Uterus (tissue), 3 donors: ENCODE measurements at regions not wholly inside any gene's neighbourhood (a gene's known extent, or its start where the extent isn't known, plus 50 kb on each side); places are given as distances from the start of the nearest gene placed in this dataset.

Experiments
- DNase-seq, 2 donors: peaks; one replicate each; pipeline ENCODE4 v3.0.0-alpha.2; 2019 to 2020
- H3K27ac ChIP-seq, 2 donors: fragments of 200-600 bp; sonication (generic); 1 replicate in 1 of 2; 2 replicates in 1 of 2; pipeline ENCODE4 v1.5.1; 2016 to 2018
- H3K27me3 ChIP-seq, 2 donors: fragments of 200-600 bp; sonication (generic); one replicate each; pipeline ENCODE4 v1.5.1; 2018 to 2019; ENCODE audit warnings: control low read depth in 1 of 2
- H3K36me3 ChIP-seq, 2 donors: fragments of 200-600 bp; sonication (generic); one replicate each; pipeline ENCODE4 v1.5.1; 2019; ENCODE audit warnings: control low read depth in 1 of 2
- H3K4me1 ChIP-seq, 2 donors: fragments of 200-600 bp; sonication (generic); one replicate each; pipeline ENCODE4 v1.5.1; 2018 to 2019; ENCODE audit warnings: control low read depth in 1 of 2
- H3K4me3 ChIP-seq, 2 donors: fragments of 200-600 bp; sonication (generic); 1 replicate in 1 of 2; 2 replicates in 1 of 2; pipeline ENCODE4 v1.5.1; 2018 to 2019; ENCODE audit warnings: mild to moderate bottlenecking in 1 of 2
- H3K9me3 ChIP-seq, 2 donors: fragments of 200-600 bp; sonication (generic); one replicate each; pipeline ENCODE4 v1.5.1; 2019; ENCODE audit warnings: control low read depth in 1 of 2
- POLR2A ChIP-seq, 2 donors: fragments of 450-650 bp; IDR thresholded peaks; one replicate each; pipeline ENCODE4 v1.6.1; 2016; ENCODE audit warnings: antibody characterized with exemption in 2 of 2, mild to moderate bottlenecking in 1 of 2, moderate library complexity in 1 of 2
- intact Hi-C: fragments of 100-400 bp; cut with DNase I; formaldehyde crosslinking; loops from one replicate; pipeline ENCODE4 v1.15.1; 2023; ENCODE audit warnings: low total_unique reads
- TF ChIP-seq, protein P1 (sequence below), 4 experiments: fragments of 200-600 bp in 2 of 4; fragments of 450-650 bp in 2 of 4; sonication (generic) in 2 of 4; IDR thresholded peaks; one replicate each; pipeline ENCODE4 v1.5.1; 2016 to 2019; ENCODE audit warnings: antibody characterized with exemption in 4 of 4, mild to moderate bottlenecking in 2 of 4, moderate library complexity in 1 of 4
- donor health status: DM: yes; HTN: yes; CAD: no.

DNA sequence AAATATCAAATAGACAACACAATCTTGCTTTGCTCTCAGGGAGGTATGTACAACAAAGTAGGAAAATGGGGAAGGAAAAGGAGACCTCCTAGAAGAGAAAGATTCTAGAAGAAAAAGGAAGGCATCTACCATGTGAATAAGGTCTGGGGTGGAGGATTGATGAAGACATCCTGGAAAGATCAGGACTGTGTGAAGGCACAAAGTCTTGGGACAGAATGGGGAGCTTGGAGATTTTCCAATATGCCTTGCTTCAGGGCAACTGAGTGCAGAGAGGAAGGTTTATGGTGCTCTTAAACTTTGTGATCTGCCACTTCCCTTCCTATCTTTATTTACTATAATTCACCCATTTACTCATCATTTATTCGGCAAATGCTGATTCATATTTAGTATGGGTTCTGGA is 352.0 kb downstream of the PLPP3 start:
- Histone ChIP-seq H3K36me3 (no peaks in the 10 kb centered on the region), H3K4me1 (no peaks in the 10 kb centered on the region), H3K27ac (no peak overlapping the region), H3K9me3 (no peaks in the 10 kb centered on the region), H3K4me3 (no peak overlapping the region), H3K27me3 (no peaks in the 10 kb centered on the region)
- no peak for TF ChIP-seq POLR2A (IDR thresholded peaks at IDR 0.05)
- TF ChIP-seq, protein P1, sequence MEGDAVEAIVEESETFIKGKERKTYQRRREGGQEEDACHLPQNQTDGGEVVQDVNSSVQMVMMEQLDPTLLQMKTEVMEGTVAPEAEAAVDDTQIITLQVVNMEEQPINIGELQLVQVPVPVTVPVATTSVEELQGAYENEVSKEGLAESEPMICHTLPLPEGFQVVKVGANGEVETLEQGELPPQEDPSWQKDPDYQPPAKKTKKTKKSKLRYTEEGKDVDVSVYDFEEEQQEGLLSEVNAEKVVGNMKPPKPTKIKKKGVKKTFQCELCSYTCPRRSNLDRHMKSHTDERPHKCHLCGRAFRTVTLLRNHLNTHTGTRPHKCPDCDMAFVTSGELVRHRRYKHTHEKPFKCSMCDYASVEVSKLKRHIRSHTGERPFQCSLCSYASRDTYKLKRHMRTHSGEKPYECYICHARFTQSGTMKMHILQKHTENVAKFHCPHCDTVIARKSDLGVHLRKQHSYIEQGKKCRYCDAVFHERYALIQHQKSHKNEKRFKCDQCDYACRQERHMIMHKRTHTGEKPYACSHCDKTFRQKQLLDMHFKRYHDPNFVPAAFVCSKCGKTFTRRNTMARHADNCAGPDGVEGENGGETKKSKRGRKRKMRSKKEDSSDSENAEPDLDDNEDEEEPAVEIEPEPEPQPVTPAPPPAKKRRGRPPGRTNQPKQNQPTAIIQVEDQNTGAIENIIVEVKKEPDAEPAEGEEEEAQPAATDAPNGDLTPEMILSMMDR (IDR thresholded peaks at IDR 0.05) = no peak
- intact Hi-C loops = no loop called here
- no peak for DNase-seq

DNA sequence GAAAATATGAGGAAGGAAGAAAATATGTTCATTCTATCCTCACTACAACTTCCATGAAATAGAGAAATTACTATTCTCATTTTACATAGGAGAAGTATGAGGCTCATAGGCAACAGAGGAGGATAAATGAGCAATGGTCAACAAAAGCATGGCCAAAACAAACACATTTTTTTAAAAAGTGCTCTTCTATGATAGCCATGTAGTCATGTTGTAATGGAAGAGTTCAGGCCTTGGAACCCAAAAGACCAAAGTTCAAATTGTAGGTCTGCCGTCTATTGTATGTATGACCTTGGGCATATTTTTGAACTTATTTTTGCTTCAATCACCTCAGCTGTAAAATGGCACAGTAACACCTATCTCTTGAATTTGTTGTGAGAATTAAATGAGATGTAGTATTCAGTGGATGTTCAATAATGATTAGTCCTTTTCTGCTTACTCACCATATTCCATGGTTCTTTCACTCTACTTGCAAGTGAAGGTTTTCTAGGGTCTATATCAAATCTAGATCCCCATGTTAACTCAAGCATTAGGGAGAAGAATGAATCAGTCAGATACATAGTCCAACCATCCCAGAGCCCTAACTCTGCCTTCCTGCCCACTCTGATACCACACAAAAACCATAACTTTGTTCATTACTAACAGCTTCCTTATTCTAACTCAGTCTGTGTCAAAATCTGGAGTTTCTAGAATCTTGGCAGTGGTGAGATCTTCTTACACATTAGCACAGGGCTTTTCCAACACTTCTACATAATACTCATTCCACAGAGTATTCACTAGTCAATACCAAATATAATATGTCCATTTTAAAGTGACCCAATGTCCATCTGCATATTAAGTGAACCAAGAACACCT is 353.2 kb downstream of the PLPP3 start:
- no peaks in the 10 kb centered on the region for H3K27me3 ChIP-seq
- DNase-seq = no peak
- H3K27ac ChIP-seq = no peak overlapping the region
- no peaks in the 10 kb centered on the region for H3K9me3 ChIP-seq
- no peaks in the 10 kb centered on the region for H3K4me1 ChIP-seq
- no peak overlapping the region for H3K4me3 ChIP-seq
- no peaks in the 10 kb centered on the region for H3K36me3 ChIP-seq
- intact Hi-C loops = no loop called here
- TF ChIP-seq POLR2A (IDR thresholded peaks at IDR 0.05) = no peak
- TF ChIP-seq, protein P1 (IDR thresholded peaks at IDR 0.05) = no peak

DNA sequence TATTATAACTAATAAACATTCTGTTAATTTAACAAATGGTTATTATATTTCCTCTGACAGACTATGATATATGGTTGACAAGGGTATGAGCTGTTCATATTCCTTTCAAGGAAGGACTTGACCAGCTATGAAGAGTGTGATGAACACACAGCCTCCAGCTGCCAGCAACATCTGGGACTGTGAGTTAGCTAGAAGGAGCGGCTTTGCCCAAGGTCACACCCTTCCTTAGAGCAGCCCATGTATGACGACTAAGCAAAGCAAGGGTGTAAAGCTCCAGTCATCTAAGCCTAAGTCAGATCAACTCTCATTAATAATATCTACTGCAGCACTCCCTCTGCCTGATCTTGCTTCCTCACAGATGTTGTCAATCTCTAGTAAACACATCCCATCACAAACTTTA is 355.4 kb downstream of the PLPP3 start:
- no peaks in the 10 kb centered on the region for H3K4me1 ChIP-seq
- DNase-seq = no peak
- H3K27me3 ChIP-seq = no peaks in the 10 kb centered on the region
- no peaks in the 10 kb centered on the region for H3K9me3 ChIP-seq
- intact Hi-C loops = no loop called here
- no peak overlapping the region for H3K27ac ChIP-seq
- H3K4me3 ChIP-seq = no peak overlapping the region
- no peaks in the 10 kb centered on the region for H3K36me3 ChIP-seq
- no peak for TF ChIP-seq POLR2A (IDR thresholded peaks at IDR 0.05)
- TF ChIP-seq, protein P1 (IDR thresholded peaks at IDR 0.05) = no peak

DNA sequence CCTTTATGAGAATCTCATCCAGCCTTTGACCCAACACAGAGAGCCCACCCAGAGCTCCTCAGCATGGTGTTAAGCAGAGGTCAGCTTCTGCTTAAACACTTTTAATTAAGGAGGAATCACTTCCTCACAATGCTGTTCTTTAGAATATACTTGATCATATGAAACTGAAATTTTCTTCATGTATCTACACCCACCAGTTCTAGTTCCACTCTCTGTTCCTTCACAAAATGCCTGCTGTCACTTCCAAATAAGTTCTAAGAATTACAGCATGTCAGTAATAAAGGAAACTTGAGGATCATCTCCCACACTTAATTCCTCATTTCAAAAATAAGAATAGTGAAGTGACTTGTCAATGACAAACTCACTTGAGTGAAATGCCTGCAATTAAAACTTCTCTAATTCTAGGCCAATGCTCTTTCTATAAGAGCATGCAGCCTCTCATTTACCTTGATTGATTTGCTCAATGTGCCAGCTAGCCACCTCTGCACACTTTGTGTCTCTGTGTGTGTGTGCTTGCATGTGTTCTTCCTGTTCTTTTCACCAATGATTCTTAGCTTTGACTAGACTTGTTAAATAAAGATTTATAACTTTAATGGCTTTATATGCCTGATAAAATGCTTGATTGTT is 356.3 kb downstream of the PLPP3 start:
- no peak for TF ChIP-seq POLR2A (IDR thresholded peaks at IDR 0.05)
- TF ChIP-seq, protein P1 (IDR thresholded peaks at IDR 0.05) = no peak
- Histone ChIP-seq H3K9me3 (no peaks in the 10 kb centered on the region), H3K4me1 (no peaks in the 10 kb centered on the region), H3K27ac (no peak overlapping the region), H3K27me3 (no peaks in the 10 kb centered on the region), H3K4me3 (no peak overlapping the region), H3K36me3 (no peaks in the 10 kb centered on the region)
- no peak for DNase-seq
- intact Hi-C loops = no loop called here

DNA sequence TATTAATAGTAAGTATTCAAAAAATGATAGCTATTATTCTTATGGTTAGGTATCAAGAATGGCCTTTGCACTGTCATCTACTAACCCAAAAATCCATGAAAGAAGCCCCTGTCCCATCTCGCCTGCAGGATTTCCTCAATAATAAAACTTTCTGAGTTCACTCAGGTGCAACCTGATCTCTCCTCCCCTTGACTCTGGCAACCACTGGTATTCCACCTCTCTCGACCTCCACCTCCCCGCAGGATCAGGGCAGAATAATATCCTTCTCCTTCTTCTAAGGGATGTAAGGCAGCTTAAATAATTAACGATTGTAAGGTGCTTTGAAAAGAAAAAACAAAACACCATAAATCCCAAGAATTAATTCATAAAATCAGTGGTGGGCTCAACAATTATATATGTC is 359.3 kb downstream of the PLPP3 start:
- no peak overlapping the region for H3K27ac ChIP-seq
- H3K36me3 ChIP-seq = no peaks in the 10 kb centered on the region
- H3K4me1 ChIP-seq = no peaks in the 10 kb centered on the region
- no peaks in the 10 kb centered on the region for H3K27me3 ChIP-seq
- H3K9me3 ChIP-seq = no peaks in the 10 kb centered on the region
- DNase-seq = no peak
- intact Hi-C loops = no loop called here
- TF ChIP-seq, protein P1 (IDR thresholded peaks at IDR 0.05) = no peak
- TF ChIP-seq POLR2A (IDR thresholded peaks at IDR 0.05) = no peak
- no peak overlapping the region for H3K4me3 ChIP-seq
